ENCODE measurements at regions not wholly inside any gene's neighbourhood (a gene's known extent, or its start where the extent isn't known, plus 50 kb on each side); places are given as distances from the start of the nearest gene placed in this dataset.
A peak's percentile ranks its signal among the peaks of the same experiment; 100 is the strongest.

- Histone ChIP-seq H3K9me3 (no peaks in the 10 kb centered on the region), H3K9ac (ENCODE audit: low read depth in 2 of 2, low read length in 2 of 2) (no peak overlapping the region), H3K4me3 (no peak overlapping the region), H3K36me3 (no peaks in the 10 kb centered on the region), H3K27me3 (no peaks in the 10 kb centered on the region), H3K27ac (no peak overlapping the region), H3K4me1 (no peaks in the 10 kb centered on the region)
- no peak for DNase-seq
- TF ChIP-seq, protein P1, sequence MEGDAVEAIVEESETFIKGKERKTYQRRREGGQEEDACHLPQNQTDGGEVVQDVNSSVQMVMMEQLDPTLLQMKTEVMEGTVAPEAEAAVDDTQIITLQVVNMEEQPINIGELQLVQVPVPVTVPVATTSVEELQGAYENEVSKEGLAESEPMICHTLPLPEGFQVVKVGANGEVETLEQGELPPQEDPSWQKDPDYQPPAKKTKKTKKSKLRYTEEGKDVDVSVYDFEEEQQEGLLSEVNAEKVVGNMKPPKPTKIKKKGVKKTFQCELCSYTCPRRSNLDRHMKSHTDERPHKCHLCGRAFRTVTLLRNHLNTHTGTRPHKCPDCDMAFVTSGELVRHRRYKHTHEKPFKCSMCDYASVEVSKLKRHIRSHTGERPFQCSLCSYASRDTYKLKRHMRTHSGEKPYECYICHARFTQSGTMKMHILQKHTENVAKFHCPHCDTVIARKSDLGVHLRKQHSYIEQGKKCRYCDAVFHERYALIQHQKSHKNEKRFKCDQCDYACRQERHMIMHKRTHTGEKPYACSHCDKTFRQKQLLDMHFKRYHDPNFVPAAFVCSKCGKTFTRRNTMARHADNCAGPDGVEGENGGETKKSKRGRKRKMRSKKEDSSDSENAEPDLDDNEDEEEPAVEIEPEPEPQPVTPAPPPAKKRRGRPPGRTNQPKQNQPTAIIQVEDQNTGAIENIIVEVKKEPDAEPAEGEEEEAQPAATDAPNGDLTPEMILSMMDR (IDR thresholded peaks at IDR 0.05) = no peak
- intact Hi-C loops (cut with DNase I) = no loop called here
Measured at GRCh38 chr4:136900696-136901095, 631.6 kb downstream of the PCDH18 start.

GRCh38 chr4:136898590-136899248, 633.6 kb downstream of the PCDH18 start:
- H3K27me3 ChIP-seq = no peaks in the 10 kb centered on the region
- H3K4me3 ChIP-seq = no peak overlapping the region
- intact Hi-C loops (cut with DNase I) = no loop called here
- no peak for DNase-seq
- H3K9ac ChIP-seq (ENCODE audit: low read depth in 2 of 2, low read length in 2 of 2) = no peak overlapping the region
- no peaks in the 10 kb centered on the region for H3K9me3 ChIP-seq
- no peaks in the 10 kb centered on the region for H3K36me3 ChIP-seq
- H3K27ac ChIP-seq = no peak overlapping the region
- H3K4me1 ChIP-seq = no peaks in the 10 kb centered on the region
- TF ChIP-seq, protein P1 (IDR thresholded peaks at IDR 0.05) = no peak

DNA sequence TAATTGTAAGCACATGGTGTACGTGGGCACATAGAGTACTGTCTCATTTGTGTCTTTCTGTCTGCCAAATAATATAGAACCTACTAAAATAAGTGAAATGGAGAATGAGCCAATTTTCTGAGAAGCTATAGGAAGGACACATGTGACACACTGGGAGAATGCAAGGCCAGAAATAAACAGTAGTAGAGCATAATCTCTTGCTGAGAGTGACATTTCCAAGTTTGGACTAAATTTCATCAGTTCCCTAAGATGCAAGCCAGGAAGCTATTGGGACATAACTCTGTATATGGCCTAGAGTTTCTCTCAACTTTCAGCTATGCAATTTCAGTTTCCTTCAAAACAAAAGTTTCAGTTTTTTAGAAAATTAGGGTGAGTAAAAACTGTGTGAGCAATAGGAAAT, 638.7 kb downstream of the PCDH18 start:
- TF ChIP-seq, protein P1 (IDR thresholded peaks at IDR 0.05) = no peak
- intact Hi-C loops (cut with DNase I) = no loop called here
- H3K27me3 ChIP-seq = no peaks in the 10 kb centered on the region
- no peaks in the 10 kb centered on the region for H3K9me3 ChIP-seq
- H3K9ac ChIP-seq (ENCODE audit: low read depth in 2 of 2, low read length in 2 of 2) = no peak overlapping the region
- H3K4me1 ChIP-seq = no peaks in the 10 kb centered on the region
- H3K27ac ChIP-seq = no peak overlapping the region
- H3K4me3 ChIP-seq = no peak overlapping the region
- no peak for DNase-seq
- H3K36me3 ChIP-seq = no peaks in the 10 kb centered on the region

DNA sequence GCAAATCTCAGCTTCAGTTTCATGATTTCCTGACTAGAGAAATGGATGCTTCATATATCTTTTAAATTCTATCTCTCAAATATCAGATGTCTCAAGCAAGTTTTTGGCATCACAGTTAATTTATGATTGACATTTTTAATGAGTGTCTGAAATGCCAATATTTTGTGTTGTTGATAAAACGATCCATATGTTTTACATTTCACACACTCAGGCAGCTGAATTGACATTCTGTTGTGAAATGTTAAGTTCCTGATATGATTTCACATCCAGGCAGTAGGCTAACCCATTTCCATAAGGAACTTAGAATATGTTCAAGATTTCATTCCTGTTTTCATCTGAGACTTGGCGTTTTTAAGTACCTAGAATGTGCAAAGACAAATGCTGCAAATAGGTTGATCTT, 650.6 kb downstream of the PCDH18 start:
- TF ChIP-seq, protein P1 (IDR thresholded peaks at IDR 0.05) = no peak
- no peaks in the 10 kb centered on the region for H3K9me3 ChIP-seq
- no peak overlapping the region for H3K4me3 ChIP-seq
- no peak overlapping the region for H3K9ac ChIP-seq (ENCODE audit: low read depth in 2 of 2, low read length in 2 of 2)
- no peaks in the 10 kb centered on the region for H3K4me1 ChIP-seq
- no peaks in the 10 kb centered on the region for H3K36me3 ChIP-seq
- H3K27me3 ChIP-seq = no peaks in the 10 kb centered on the region
- intact Hi-C loops (cut with DNase I) = no loop called here
- H3K27ac ChIP-seq = no peak overlapping the region
- DNase-seq = no peak

DNA sequence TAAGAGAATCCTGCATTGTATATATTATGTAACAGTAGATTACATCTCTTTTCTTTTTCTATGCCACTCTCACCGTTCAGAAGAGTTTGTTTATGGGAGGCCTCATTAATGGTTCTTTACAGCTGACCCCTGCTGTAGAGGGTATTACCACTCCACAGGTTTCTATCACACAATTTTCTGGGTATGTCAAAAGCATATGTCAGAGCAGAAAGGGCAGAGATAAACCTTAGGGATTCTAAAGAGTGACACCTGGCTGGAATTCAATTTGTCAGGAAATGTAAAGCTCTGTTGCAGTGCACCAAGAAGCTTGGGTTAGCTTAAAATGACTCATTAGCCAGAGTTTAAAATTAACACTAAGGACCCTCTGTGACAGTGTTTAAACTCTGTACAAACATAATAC, 658.7 kb downstream of the PCDH18 start:
- no peaks in the 10 kb centered on the region for H3K4me1 ChIP-seq
- H3K4me3 ChIP-seq = peak overlapping the region; percentile 1
- no peak overlapping the region for H3K27ac ChIP-seq
- DNase-seq = no peak
- no peaks in the 10 kb centered on the region for H3K9me3 ChIP-seq
- TF ChIP-seq, protein P1 (IDR thresholded peaks at IDR 0.05) = no peak
- intact Hi-C loops (cut with DNase I) = no loop called here
- no peak overlapping the region for H3K9ac ChIP-seq (ENCODE audit: low read depth in 2 of 2, low read length in 2 of 2)
- H3K36me3 ChIP-seq = no peaks in the 10 kb centered on the region
- no peaks in the 10 kb centered on the region for H3K27me3 ChIP-seq

All from colonic mucosa (tissue), 4 donors.